ENCODE measurements at regions not wholly inside any gene's neighbourhood (a gene's known extent, or its start where the extent isn't known, plus 50 kb on each side); places are given as distances from the start of the nearest gene placed in this dataset.

DNA sequence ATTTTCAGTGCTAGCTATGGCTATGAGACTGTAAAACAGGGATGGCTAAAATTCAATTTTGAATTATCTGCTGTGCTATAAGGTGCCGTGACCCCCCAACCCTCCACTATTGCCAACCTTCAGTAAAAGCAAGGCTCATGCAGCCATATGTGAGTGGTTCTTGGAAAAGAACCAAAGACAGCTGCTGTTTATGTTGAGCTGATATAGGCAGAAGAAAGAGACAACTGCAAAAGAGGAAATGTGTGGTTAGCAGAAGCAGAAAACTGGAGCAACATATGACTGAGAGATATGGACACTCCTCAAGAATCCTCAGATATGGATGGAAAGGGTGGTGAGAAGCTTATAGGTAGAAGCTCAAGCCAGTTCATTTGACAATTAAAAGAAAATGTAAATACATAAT lies 200.3 kb downstream of the TLE1 start:
- DNase-seq (ENCODE audit: low read depth in 2 of 2, low spot score in 1 of 2) = no peak

DNA sequence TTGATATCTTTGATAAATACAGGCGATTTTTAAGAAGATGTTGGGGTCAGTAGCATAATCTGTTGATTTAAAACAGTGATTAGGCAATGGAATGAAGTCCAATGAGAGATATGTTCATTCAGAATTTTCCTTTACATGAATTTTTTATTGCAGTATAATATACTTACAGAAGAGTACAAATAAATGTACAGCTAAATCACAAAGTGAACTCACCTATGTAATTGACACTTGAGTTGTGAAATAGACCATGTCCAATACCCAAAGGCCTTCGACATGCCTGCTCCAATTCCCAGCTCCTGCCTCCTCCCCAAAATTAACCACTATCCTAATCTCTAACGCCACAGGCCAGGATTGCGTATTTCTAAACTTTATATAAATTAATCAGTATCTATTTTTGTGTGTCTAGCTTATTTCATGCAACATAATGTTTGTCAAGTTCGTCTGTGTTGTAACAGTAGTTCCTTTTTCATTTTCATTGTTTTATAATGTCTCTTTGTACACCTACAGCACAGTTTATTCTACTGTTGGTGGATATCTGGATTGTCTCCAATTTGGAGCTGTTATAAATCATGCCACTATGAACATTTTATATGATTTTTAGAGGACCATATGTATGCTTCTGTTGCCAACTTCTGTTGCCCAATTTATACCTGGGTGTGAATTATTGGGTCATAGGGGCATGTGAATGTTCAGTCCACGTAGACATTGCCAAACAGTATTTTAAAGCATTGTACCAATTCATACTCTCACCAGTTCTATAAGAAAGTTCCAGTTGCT lies 208.3 kb downstream of the TLE1 start:
- no peak for DNase-seq (ENCODE audit: low read depth in 2 of 2, low spot score in 1 of 2)

DNA sequence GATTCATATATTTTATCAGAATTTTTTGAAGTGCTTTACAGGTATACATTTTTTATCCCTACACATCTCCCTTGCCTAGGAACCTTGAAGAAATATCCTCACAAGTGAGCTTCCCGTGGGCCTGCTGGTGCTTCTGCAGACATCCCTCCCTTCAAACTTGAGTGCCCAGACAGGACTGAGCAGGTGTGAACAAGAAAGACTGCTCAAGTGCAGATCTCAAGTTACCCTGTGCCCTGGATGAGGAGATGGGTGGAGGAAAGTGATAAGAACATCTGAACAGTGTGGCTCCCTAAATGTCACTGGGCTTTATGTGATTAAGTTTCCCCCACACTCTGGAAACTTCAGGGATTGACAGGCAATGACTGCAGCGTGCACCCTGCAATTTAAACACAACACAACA lies 209.8 kb downstream of the TLE1 start:
- no peak for DNase-seq (ENCODE audit: low read depth in 2 of 2, low spot score in 1 of 2)

DNA sequence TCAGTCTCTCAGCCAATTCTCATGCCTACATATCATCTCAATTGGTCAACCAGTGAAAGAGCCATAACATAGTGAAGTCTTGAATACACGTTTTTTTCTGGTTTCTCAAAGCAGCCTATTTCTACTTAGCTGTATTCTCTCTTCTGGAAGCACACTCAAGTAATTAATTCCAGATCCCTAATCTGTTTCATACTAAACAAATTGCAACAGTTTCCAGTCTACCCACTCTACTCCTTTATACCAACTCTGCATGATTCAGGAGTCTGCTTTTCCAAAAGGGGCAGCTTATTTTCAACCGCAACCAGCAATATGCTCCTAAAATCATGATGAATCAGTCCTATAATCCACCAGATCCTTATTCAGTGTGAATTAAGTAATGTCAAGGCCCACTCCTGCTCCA lies 211.7 kb downstream of the TLE1 start:
- DNase-seq (ENCODE audit: low read depth in 2 of 2, low spot score in 1 of 2) = no peak

DNA sequence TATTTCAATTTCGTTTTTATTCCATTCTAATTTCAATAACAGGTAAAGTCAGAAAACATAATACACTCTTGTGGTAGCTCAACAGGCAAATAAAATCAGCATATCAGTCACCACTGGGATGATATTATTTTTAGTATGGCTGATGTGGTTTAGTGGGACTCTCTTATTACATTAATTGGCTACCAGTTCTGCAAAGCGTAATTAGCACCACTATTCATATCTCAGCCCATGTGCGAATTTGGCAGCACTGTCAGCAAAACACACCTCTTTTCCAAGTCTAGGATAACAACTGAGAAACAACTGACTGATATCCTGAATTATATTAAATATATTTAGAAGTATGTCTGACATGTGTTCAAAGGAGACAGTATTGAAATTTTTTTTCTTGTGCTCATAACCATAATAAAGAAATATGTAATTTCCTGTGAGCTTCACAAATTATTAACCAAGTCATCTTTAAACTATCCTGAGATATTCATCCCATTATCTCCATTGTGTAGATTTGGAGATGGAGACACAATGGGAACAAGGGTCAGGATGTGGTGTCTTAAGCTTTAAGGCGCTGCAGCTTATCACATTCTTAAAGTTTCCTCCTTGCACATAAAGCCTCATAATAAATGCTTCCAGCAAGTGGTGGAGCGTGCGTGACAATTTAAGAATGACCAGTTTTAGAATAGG lies 212.4 kb downstream of the TLE1 start:
- no peak for DNase-seq (ENCODE audit: low read depth in 2 of 2, low spot score in 1 of 2)

DNA sequence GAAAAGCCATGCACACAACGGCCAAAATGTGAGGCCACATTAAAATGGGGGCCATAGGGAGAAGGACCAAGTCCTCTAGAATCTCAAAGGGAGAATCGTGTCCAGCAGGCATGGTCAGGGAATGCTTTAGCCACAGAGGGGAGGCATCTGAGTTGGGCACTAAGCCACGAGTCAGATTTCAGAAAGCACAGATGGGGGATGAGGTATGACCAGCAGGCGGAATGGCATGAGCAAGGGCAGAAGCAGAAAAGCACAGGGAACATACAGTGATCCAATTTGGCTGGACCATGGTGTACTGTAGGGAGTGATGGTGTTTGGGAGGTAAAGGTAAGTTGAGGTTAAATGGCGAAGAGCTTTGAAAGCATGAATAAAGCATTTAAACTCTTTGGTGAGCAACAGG lies 214.6 kb downstream of the TLE1 start:
- no peak for DNase-seq (ENCODE audit: low read depth in 2 of 2, low spot score in 1 of 2)

DNA sequence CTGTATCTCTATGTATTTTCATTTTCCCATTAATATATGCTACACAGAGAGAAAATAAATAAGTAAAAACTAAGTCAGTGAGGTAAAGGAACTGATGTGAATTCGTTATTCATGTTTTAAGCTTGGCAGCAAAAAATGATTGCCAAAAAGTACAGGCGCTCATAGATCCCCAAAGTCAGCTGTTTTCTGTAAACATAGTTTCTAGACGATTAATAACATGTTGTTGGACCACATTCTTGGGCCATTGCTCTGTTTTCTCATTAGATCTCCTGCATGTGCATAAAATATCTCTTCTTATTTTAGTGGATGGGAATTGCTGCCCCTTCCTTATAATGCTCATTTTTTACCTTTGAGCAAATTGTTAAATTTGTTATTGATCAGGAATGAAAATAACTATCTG lies 215.2 kb downstream of the TLE1 start:
- no peak for DNase-seq (ENCODE audit: low read depth in 2 of 2, low spot score in 1 of 2)

DNA sequence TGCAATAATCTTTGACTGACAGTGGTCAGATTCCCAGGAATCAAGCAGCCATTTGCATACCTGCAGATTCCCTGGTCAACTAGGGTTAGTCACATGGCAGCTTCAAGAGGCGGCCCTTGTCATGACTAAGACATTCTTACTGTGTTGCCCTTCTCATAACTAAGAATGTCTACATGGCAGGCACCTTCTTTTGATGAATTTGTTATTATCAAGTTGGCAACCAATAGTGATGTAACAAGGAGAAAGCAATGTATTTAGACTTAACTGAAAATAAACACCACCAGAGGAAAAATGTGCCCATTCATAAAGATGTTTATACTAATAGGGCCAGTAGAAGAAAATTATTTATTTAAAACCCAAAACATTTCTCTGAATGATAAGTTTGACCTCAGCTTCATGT lies 215.6 kb downstream of the TLE1 start:
- DNase-seq (ENCODE audit: low read depth in 2 of 2, low spot score in 1 of 2) = no peak

DNA sequence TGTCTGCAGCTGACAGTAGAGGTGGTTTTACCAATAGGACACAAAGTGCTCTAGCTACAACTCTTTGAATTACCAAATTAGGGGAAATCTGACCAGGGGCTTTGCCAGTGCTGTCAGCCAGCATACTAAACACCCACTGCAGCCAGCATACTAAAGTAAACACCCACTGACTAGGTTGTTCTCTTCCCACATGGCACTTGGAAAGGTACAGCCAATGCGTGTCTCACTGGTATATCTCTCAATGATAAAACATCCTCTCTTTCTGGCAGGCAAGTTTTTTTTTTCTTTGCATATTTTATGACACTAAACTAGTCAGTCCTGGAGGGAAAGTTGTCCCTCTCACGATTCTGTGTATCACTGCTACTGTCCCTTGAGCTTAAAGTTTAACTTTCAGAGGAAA lies 216.1 kb downstream of the TLE1 start:
- no peak for DNase-seq (ENCODE audit: low read depth in 2 of 2, low spot score in 1 of 2)

DNA sequence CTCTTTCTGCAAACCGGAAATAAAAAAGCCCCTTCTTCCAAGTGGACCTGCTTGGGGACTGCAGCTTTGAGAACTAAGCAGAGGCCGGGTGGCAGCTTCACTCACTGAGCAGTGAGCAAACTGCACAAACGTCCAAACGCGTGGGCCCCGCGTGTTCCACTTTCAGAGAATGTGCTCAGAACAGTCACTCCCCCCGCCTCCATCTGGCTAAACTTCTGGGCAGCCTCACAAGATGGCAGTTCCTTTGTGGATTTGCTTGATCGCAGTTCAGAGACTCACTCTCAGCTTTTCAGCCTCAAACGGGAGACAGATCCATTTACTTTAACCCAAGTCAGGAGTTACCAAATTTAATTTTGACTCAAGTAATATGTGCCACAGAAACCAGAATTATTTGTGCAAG lies 216.6 kb downstream of the TLE1 start:
- DNase-seq (ENCODE audit: low read depth in 2 of 2, low spot score in 1 of 2) = no peak

DNA sequence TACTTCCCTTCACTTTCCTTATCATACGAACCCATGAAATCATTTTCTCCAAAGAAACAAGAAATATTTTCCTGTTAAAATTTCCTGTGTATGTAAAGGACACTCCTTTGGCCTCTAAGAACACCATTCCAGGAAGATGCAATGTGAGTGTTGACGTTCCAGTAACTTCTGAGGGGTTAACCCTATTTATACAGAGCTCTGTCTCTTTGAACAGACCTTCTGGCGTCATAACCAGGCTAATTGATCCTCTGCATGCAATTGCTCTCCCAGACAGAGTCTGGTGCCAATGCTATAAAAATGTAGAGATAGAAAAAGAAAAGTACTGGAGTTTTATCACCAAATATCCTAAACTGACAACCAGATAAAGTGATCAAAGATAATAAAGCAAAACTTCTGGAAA lies 218.5 kb downstream of the TLE1 start:
- no peak for DNase-seq (ENCODE audit: low read depth in 2 of 2, low spot score in 1 of 2)

DNA sequence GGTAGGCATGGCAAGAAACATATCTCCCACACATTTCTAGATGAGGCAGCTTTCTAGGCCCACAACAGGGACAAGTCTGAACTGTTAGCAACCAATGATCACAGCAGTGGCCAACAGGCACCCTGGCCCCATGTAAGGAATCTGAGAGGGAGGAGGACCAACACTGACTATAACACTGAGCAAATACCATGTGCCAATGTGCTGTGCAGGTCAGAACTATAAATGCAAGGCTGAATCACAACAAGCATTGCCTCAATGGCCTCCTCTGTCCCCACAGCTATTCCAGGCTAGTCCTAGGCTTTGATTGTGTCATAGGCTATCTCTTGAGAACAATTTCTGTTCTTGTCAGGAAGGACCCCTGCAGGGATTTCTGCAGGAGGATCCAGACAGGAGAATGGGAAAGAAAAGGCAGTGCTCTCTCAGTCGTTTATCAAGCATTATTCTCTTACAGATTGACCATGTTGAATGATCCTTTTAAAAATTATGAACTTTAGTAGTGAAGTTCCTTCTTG lies 221.2 kb downstream of the TLE1 start:
- DNase-seq (ENCODE audit: low read depth in 2 of 2, low spot score in 1 of 2) = no peak

DNA sequence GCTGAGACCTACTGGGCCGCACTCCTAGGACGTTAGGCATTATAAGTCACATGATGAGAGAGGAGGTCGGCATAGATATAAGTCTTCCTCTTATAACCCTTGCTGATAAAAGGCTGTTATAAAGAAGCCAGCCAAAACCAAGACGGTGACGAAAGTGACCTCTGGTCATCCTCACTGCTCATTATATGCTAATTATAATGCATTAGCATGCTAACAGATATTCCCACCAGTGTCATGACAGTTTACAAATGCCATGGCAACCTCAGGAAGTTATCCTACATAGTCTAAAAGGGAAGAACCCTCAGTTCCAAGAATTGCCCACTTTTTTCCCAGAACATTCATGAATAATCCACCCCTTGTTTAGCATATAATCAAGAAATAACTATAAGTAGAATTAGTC lies 222.4 kb downstream of the TLE1 start:
- DNase-seq (ENCODE audit: low read depth in 2 of 2, low spot score in 1 of 2) = no peak

DNA sequence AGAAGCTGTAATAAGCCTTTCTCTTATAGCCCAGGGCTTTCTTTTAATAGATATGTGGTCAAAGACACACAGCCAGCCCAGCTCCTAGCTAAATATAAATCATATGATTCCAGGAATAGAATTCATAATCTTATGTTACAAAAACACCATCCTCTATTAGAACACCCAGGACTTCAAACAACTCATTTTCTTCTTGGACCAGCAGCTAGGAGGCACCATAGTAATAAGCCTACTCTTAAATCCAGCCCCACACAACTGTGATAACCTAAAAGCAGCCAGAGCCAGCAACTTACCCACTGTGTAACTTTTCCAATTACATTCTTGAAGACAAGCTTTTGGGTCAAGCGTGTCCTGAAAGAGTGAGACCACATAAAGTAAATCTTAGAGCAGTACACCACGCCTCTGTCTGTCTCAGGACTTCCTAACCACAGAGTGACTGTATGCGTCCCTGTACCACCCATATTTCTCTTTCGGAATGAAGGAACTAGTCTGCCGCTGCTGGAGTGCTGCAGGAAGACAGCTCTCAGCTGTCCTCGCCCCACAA lies 223.8 kb downstream of the TLE1 start:
- no peak for DNase-seq (ENCODE audit: low read depth in 2 of 2, low spot score in 1 of 2)

DNA sequence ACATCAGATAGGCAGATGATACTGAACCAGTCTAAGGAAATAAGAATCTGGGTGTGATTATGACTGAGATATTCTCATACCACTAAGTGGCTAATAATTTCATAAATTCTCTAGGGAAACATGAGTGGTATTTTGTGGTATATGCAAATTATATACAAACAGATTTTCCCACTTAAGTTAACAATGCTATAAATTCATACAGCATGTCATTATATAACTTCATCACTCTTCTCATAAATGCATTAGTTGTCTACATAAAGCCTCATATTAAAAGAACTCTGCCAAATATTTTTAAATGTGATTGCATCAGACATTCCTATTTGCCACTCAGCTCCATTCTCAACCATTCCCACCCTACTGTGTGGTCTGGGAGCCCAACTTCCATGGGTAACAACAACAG lies 226.5 kb downstream of the TLE1 start:
- no peak for DNase-seq (ENCODE audit: low read depth in 2 of 2, low spot score in 1 of 2)

DNA sequence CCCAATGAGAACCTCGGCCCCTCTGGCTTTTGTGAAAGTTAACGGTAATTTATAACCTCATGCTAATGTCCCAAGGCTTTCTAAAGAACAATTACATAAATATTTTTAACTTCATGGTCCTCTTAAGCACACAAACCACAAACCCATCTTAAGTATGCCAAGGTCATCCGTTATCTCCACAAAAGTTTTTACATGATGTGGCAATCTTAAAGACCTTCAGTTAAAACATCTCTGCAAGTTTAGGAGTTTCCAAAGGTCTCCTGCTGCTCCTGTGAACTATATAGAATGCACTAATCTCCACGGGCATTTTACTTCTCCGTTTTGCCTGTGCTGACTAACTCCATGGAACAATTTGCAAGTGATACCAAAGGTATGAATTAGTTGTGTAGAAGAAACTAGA lies 228.2 kb downstream of the TLE1 start:
- DNase-seq (ENCODE audit: low read depth in 2 of 2, low spot score in 1 of 2) = no peak

DNA sequence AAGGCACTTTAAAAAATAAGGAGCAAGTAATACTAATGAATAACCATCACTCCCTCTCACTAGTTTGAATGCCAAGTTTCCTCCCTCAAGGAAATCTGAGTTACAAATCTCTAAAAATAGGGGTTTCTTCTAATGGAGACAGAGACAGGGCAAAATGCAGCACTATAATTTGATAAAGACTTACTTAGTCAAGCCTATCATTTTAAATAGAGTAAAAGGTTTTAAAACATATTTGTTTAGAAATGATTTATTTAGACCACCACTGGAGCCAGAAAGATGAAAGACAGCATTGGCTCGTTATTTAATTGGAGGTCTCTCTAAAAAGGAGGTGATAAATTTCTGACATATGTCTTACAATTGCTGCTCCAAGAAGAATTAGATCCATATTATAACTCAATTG lies 228.7 kb downstream of the TLE1 start:
- no peak for DNase-seq (ENCODE audit: low read depth in 2 of 2, low spot score in 1 of 2)

DNA sequence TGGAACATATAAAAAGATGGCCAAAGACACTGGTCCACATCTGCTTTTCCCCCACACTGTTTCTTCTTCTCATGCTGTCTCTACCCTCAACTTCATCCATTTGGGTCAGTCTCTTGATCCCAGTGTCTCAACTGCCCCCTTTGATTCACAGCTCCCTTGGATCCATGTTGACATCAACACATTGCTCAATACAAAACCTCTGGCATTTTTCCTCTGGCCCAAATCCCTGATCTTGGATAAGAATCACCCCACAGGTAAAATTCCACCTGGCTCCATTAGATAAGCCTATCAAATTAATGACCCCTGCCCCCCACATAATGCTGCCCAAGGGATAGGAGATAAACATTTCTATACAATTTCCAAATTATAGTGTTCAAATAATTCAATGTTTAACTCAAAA lies 229.8 kb downstream of the TLE1 start:
- DNase-seq (ENCODE audit: low read depth in 2 of 2, low spot score in 1 of 2) = no peak

DNA sequence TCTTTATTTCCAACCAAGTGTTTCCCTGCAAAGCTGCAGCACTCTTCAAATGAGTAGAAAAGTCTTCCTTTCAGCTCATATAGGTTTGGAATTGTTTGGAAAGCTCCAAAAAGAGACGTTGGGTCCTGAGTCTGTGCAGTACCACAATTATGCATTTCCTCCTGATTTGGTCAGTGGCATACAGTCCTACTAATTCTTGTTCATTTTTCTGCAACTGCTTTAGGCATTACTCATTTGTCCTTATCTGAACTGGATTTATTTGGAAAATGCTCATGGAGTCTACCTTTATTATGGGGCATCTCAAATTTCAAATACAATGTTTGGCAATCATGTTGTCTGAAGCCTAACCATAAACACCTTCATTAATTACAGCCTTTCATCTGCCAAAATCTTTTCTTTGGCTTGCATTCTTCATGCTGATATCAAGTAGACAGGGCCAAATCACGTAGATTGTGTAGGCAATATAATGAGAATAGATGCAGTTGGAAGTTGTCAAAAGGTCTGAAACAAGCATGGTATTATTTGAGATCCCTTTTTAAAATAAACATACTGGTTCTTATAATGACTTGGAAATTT lies 232.8 kb downstream of the TLE1 start:
- no peak for DNase-seq (ENCODE audit: low read depth in 2 of 2, low spot score in 1 of 2)

DNA sequence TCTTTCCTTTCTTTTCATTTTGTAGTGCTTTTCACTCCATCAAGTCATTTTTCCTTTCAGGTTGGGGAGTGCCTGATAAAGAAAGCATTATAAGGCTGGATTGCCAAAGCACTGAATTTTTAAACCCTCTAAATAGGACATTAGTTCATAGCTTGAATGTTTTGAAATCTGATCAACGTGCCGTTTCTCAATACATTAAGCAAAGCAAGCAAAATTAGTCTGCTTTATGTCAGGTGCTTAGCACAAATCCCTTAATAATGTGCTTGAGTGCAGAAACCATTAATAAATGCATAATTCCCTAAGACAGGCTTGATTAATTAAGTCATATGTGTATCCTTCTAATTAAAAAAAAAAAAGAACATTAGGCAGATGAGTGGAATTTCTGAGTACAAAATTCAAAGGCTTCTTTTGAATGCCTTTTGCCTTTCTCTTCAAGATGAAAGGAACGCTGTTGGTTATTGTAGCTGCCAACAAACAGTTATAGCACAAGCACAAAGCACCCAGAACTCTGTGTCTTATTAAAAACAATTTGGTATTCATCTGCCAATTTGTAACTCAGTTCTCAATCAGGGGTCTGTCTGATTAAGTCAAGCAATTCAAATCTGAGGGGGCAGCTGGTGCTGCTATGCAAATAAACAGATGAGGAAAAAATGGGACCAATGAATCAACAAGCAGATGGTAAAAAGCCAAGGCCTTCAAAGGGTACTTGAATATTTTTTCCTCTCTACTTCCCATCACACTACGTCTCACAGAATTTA lies 233.7 kb downstream of the TLE1 start:
- no peak for DNase-seq (ENCODE audit: low read depth in 2 of 2, low spot score in 1 of 2)

DNA sequence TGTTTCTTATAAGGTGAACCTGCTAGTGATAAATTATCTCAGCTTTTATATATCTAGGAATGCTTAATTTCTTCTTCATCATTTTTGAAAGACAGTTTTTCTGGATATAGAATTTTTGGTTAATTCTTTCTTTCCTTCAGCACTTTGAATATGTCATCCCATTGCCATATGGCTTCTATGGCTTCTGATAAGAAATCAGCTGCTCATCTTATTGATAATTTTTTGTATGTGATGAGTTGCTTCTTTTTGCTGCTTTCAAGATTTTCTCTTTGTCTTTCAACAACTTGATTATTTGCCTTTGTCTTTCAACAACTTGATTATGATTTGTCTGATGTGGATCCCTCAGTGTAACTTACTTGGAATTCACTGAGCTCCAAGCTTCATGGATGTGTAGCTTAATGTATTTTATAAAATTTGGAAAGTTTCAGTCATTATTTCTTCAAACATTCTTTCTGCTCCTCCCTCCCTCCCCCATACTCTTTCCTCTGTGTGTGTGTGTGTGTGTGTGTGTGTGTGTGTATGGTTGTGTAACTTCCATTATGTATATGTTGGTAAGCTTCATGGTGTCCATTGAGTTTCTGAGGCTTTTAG lies 243.9 kb downstream of the TLE1 start:
- DNase-seq (ENCODE audit: low read depth in 2 of 2, low spot score in 1 of 2) = no peak
